ENCODE measurements at regions not wholly inside any gene's neighbourhood (a gene's known extent, or its start where the extent isn't known, plus 50 kb on each side); places are given as distances from the start of the nearest gene placed in this dataset.

DNA sequence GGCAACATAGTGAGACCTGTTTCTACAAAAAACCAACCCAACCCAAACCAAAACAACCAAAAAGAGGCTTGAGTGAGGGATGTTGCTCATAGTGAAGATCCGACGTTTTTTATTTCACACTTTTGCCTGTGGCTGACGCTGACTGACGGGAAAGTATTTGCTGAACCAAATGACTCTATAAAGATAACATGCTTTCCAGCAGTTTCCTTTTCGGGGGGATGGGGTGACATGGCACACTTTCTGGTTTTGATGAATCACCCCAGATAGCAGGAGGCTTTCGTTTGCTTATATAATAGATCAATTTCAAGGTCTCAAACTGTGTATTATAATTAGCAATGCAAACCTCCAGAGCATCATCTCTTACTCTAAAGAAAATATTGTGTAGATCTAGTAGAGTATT lies 150.8 kb downstream of the AQP4 start:
- Histone ChIP-seq H3K9me3 (no peaks in the 10 kb centered on the region), H3K27me3 (no peaks in the 10 kb centered on the region), H3K4me1 (no peaks in the 10 kb centered on the region), H3K36me3 (no peaks in the 10 kb centered on the region), H3K4me3 (no peak overlapping the region), H3K27ac (no peak overlapping the region)
- 16 to 30% methylated on average over 4 to 6 of the region's 6 CpGs for WGBS, 2 donors (ENCODE audit: low coverage in 1 of 2)
- TF ChIP-seq POLR2A (IDR thresholded peaks at IDR 0.05) (no peak), POLR2AphosphoS5 (IDR thresholded peaks at IDR 0.05) (no peak), EP300 (IDR thresholded peaks at IDR 0.05; ENCODE audit: low read depth) (no peak), CTCF (IDR thresholded peaks at IDR 0.05) (no peak)
- in situ Hi-C loops (cut with MboI; ENCODE audit: low pct_ligation_motif_present in 1 of 4, low pct_unique_long_range_greater_than_20kb in 1 of 4, low sequenced_read_pairs in 3 of 4) = no loop called here
- intact Hi-C loops (cut with DNase I; ENCODE audit: low total_unique reads) = no loop called here
- no peak for DNase-seq

- Histone ChIP-seq H3K27ac (no peak overlapping the region), H3K27me3 (no peaks in the 10 kb centered on the region), H3K9me3 (no peaks in the 10 kb centered on the region), H3K36me3 (no peaks in the 10 kb centered on the region), H3K4me1 (no peaks in the 10 kb centered on the region), H3K4me3 (no peak overlapping the region)
- TF ChIP-seq CTCF (IDR thresholded peaks at IDR 0.05) = no peak
- TF ChIP-seq POLR2A (IDR thresholded peaks at IDR 0.05) = no peak
- TF ChIP-seq EP300 (IDR thresholded peaks at IDR 0.05; ENCODE audit: low read depth) = no peak
- no peak for TF ChIP-seq POLR2AphosphoS5 (IDR thresholded peaks at IDR 0.05)
- intact Hi-C loops (cut with DNase I; ENCODE audit: low total_unique reads) (no loop called here), in situ Hi-C loops (cut with MboI; ENCODE audit: low pct_ligation_motif_present in 1 of 4, low pct_unique_long_range_greater_than_20kb in 1 of 4, low sequenced_read_pairs in 3 of 4) (no loop called here)
- 67 to 70% methylated on average over 3 of the region's 3 CpGs for WGBS, 2 donors (ENCODE audit: low coverage in 1 of 2)
- no peak for DNase-seq
These were observed 153.8 kb downstream of the AQP4 start for GRCh38 chr18:26711756-26712155.

DNA sequence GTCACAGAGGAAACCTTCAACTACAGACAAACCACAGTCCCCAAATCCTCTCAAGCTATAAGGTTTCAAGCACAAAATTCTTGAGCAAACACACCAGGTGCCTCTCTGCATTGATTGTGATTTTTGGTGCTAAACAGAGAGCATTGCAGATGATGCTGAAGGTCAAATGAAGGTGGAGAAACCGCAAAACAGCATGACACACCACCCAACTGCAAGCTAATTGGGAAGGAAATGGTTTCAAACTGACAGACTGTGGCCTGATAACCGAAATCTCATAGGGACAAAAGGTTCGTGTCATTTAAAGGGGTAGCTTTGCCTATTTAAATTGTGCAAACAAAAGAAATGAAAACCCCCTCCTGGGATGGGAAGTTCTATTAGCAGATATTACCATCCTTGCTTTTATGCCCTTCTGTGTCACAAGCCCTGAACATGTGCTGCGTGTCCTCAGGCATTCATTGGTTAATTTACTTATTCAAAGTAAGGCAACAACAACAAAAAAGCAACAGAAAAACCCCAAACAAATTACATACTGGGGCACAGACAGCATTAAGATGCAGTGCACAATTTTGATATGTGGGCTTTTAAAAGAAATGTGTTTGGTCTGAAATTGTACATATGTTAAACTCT lies 154.9 kb downstream of the AQP4 start:
- TF ChIP-seq EP300 (IDR thresholded peaks at IDR 0.05; ENCODE audit: low read depth) (no peak), CTCF (IDR thresholded peaks at IDR 0.05) (no peak), POLR2AphosphoS5 (IDR thresholded peaks at IDR 0.05) (no peak), POLR2A (IDR thresholded peaks at IDR 0.05) (no peak)
- 60 to 63% methylated on average over 3 to 4 of the region's 4 CpGs for WGBS, 2 donors (ENCODE audit: low coverage in 1 of 2)
- H3K4me3 ChIP-seq = no peak overlapping the region
- peaks cover 0 to 4% (median 0%) of the 10 kb centered on the region in 4 donors for H3K4me1 ChIP-seq
- DNase-seq = no peak
- H3K27ac ChIP-seq = no peak overlapping the region
- H3K27me3 ChIP-seq = no peaks in the 10 kb centered on the region
- H3K9me3 ChIP-seq = no peaks in the 10 kb centered on the region
- in situ Hi-C loops (cut with MboI; ENCODE audit: low pct_ligation_motif_present in 1 of 4, low pct_unique_long_range_greater_than_20kb in 1 of 4, low sequenced_read_pairs in 3 of 4) = no loop called here
- intact Hi-C loops (cut with DNase I; ENCODE audit: low total_unique reads) = no loop called here
- H3K36me3 ChIP-seq = no peaks in the 10 kb centered on the region

DNA sequence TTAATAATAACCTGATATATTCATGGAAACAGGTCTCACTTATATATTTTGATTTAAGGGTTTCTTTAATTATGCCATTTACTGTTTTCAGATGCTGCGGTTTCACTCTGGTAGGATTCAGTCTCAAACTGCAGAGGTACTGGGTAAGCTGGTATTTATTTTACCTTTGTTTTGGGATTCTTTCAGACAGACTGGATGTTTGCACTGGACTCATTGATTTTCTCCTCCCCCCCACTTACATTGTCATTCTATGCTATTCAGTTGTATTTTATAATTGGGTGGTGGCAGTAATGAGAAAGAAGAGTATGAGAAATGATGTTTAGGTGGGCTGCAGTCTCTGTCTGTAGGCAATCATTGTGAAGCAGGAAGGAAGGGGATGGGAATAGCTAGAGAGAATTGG lies 155.6 kb downstream of the AQP4 start:
- Histone ChIP-seq H3K27ac (no peak overlapping the region), H3K9me3 (no peaks in the 10 kb centered on the region), H3K4me1 (peaks cover 0 to 4% (median 0%) of the 10 kb centered on the region in 4 donors), H3K36me3 (no peaks in the 10 kb centered on the region), H3K4me3 (no peak overlapping the region), H3K27me3 (no peaks in the 10 kb centered on the region)
- intact Hi-C loops (cut with DNase I; ENCODE audit: low total_unique reads) = no loop called here
- 94% methylated on average over 1 of the region's 1 CpG; no CpG with 5 or more reads in 1 of the 2 donors for WGBS, 2 donors (ENCODE audit: low coverage in 1 of 2)
- no peak for TF ChIP-seq EP300 (IDR thresholded peaks at IDR 0.05; ENCODE audit: low read depth)
- TF ChIP-seq CTCF (IDR thresholded peaks at IDR 0.05) = no peak
- no peak for TF ChIP-seq POLR2A (IDR thresholded peaks at IDR 0.05)
- no peak for TF ChIP-seq POLR2AphosphoS5 (IDR thresholded peaks at IDR 0.05)
- no peak for DNase-seq
- in situ Hi-C loops (cut with MboI; ENCODE audit: low pct_ligation_motif_present in 1 of 4, low pct_unique_long_range_greater_than_20kb in 1 of 4, low sequenced_read_pairs in 3 of 4) = no loop called here
